ENCODE measurements at regions not wholly inside any gene's neighbourhood (a gene's known extent, or its start where the extent isn't known, plus 50 kb on each side); places are given as distances from the start of the nearest gene placed in this dataset.

- TF ChIP-seq, protein P1, sequence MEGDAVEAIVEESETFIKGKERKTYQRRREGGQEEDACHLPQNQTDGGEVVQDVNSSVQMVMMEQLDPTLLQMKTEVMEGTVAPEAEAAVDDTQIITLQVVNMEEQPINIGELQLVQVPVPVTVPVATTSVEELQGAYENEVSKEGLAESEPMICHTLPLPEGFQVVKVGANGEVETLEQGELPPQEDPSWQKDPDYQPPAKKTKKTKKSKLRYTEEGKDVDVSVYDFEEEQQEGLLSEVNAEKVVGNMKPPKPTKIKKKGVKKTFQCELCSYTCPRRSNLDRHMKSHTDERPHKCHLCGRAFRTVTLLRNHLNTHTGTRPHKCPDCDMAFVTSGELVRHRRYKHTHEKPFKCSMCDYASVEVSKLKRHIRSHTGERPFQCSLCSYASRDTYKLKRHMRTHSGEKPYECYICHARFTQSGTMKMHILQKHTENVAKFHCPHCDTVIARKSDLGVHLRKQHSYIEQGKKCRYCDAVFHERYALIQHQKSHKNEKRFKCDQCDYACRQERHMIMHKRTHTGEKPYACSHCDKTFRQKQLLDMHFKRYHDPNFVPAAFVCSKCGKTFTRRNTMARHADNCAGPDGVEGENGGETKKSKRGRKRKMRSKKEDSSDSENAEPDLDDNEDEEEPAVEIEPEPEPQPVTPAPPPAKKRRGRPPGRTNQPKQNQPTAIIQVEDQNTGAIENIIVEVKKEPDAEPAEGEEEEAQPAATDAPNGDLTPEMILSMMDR (IDR thresholded peaks at IDR 0.05 in 2 of 3, conservative IDR thresholded peaks at IDR 0.05 in 1 of 3; ENCODE audit: control insufficient read depth in 2 of 3, extremely low read depth in 1 of 3, insufficient read depth in 1 of 3, low read depth in 3 of 3, low read length in 3 of 3) = no peak
- TF ChIP-seq ZNF24 (IDR thresholded peaks at IDR 0.05) = no peak
- TF ChIP-seq MAX (IDR thresholded peaks at IDR 0.05; ENCODE audit: low read depth, low read length) = no peak
- TF ChIP-seq, protein P2, sequence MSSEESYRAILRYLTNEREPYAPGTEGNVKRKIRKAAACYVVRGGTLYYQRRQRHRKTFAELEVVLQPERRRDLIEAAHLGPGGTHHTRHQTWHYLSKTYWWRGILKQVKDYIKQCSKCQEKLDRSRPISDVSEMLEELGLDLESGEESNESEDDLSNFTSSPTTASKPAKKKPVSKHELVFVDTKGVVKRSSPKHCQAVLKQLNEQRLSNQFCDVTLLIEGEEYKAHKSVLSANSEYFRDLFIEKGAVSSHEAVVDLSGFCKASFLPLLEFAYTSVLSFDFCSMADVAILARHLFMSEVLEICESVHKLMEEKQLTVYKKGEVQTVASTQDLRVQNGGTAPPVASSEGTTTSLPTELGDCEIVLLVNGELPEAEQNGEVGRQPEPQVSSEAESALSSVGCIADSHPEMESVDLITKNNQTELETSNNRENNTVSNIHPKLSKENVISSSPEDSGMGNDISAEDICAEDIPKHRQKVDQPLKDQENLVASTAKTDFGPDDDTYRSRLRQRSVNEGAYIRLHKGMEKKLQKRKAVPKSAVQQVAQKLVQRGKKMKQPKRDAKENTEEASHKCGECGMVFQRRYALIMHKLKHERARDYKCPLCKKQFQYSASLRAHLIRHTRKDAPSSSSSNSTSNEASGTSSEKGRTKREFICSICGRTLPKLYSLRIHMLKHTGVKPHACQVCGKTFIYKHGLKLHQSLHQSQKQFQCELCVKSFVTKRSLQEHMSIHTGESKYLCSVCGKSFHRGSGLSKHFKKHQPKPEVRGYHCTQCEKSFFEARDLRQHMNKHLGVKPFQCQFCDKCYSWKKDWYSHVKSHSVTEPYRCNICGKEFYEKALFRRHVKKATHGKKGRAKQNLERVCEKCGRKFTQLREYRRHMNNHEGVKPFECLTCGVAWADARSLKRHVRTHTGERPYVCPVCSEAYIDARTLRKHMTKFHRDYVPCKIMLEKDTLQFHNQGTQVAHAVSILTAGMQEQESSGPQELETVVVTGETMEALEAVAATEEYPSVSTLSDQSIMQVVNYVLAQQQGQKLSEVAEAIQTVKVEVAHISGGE (CRISPR knock-in tag; IDR thresholded peaks at IDR 0.05) = no peak
- TF ChIP-seq, protein P3, sequence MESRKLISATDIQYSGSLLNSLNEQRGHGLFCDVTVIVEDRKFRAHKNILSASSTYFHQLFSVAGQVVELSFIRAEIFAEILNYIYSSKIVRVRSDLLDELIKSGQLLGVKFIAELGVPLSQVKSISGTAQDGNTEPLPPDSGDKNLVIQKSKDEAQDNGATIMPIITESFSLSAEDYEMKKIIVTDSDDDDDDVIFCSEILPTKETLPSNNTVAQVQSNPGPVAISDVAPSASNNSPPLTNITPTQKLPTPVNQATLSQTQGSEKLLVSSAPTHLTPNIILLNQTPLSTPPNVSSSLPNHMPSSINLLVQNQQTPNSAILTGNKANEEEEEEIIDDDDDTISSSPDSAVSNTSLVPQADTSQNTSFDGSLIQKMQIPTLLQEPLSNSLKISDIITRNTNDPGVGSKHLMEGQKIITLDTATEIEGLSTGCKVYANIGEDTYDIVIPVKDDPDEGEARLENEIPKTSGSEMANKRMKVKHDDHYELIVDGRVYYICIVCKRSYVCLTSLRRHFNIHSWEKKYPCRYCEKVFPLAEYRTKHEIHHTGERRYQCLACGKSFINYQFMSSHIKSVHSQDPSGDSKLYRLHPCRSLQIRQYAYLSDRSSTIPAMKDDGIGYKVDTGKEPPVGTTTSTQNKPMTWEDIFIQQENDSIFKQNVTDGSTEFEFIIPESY (IDR thresholded peaks at IDR 0.05) = no peak
- no peak for TF ChIP-seq POLR2A (IDR thresholded peaks at IDR 0.05; ENCODE audit: low read depth, low read length)
- TF ChIP-seq REST (IDR thresholded peaks at IDR 0.05; ENCODE audit: low read depth, low read length) = no peak
- no peak for TF ChIP-seq RCOR1 (conservative IDR thresholded peaks at IDR 0.05; ENCODE audit: low read depth, low read length)
- TF ChIP-seq JUNB (IDR thresholded peaks at IDR 0.05) = no peak
- TF ChIP-seq ATF2 (IDR thresholded peaks at IDR 0.05; ENCODE audit: low read length) = no peak
- TF ChIP-seq, protein P4, sequence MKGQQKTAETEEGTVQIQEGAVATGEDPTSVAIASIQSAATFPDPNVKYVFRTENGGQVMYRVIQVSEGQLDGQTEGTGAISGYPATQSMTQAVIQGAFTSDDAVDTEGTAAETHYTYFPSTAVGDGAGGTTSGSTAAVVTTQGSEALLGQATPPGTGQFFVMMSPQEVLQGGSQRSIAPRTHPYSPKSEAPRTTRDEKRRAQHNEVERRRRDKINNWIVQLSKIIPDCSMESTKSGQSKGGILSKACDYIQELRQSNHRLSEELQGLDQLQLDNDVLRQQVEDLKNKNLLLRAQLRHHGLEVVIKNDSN (IDR thresholded peaks at IDR 0.05; ENCODE audit: borderline replicate concordance, extremely low read length, insufficient read depth, low read depth, low read length) = no peak
- no peak for TF ChIP-seq FOS (IDR thresholded peaks at IDR 0.05; ENCODE audit: borderline replicate concordance, extremely low read depth, insufficient read length)
Measured at GRCh38 chr10:111347386-111348013, 270.7 kb downstream of the ADRA2A start.
